Fibroblast of villous mesenchyme (primary cell): ENCODE measurements at regions not wholly inside any gene's neighbourhood (a gene's known extent, or its start where the extent isn't known, plus 50 kb on each side); places are given as distances from the start of the nearest gene placed in this dataset.

Source experiments
- DNase-seq: peaks from one replicate; pipeline ENCODE4 v3.0.0-alpha.2; 2010; ENCODE audit warnings: low read depth
- H3K4me3 ChIP-seq: 2 replicates; pipeline ENCODE4 v1.5.1; 2011; ENCODE audit warnings: low read depth, mild to moderate bottlenecking, low read length
- CTCF ChIP-seq: IDR thresholded peaks from 2 replicates; pipeline ENCODE4 v1.5.1; 2012; ENCODE audit warnings: low read depth, mild to moderate bottlenecking, low read length; ENCODE audit not compliant: insufficient read depth

DNA sequence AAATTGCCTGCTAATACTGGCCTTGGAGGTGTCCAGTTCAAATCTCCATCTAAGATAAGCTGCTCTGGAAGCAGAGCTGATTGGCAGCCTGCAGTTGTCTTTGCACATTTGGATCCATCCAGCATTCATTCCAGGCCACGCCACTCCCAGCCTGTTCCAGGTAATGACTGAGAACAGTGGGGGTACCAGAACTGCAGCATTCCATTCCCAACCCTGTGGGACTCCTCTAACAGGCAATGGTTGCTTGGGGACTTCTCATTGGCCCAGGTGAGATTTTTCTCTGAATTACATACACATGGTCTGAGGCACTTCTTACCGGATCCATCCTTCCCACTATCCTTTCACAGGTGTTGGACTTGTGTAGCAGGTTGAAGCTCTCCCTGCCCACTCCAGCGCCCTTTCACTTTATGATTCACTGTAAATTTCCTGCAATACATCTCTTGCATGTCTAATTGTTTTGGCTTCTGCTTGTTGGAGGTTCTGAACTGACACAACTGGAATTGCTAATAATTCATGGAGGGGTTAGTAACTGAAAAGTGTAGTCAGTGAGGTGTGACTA, 206.1 kb upstream of the ZFHX3 start:
- no peak for DNase-seq
- no peak overlapping the region for H3K4me3 ChIP-seq
- no peak for TF ChIP-seq CTCF

- DNase-seq: no peak
- TF ChIP-seq CTCF: no peak
- no peak overlapping the region for H3K4me3 ChIP-seq
Observed at GRCh38 chr16:73252446-73252845, 204.5 kb upstream of the ZFHX3 start.

GRCh38 chr16:73251608-73252007, 203.7 kb upstream of the ZFHX3 start:
- H3K4me3 ChIP-seq: no peak overlapping the region
- DNase-seq: no peak
- no peak for TF ChIP-seq CTCF

GRCh38 chr16:73248316-73248715, 200.4 kb upstream of the ZFHX3 start:
- no peak overlapping the region for H3K4me3 ChIP-seq
- no peak for DNase-seq
- TF ChIP-seq CTCF: no peak

DNA sequence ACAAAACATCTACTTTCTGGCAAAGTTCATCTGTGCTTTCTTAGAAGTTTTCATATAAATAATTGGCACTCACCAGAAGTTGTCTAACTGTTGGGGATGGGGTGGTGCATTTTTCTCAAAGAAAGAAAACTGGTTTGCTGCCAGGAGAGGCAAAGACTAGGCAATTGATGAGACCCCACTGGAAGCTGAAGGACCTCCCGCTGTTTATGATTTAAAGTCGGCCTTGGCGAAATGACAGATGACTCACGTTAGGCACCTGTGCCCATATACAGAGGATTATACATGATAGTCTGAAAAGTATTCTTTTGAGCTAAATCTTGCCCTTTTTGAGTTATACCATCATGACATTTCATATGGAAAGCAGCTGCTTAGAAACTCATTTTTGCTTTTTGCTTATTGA, 193.0 kb upstream of the ZFHX3 start:
- DNase-seq: no peak
- TF ChIP-seq CTCF: no peak
- no peak overlapping the region for H3K4me3 ChIP-seq

DNA sequence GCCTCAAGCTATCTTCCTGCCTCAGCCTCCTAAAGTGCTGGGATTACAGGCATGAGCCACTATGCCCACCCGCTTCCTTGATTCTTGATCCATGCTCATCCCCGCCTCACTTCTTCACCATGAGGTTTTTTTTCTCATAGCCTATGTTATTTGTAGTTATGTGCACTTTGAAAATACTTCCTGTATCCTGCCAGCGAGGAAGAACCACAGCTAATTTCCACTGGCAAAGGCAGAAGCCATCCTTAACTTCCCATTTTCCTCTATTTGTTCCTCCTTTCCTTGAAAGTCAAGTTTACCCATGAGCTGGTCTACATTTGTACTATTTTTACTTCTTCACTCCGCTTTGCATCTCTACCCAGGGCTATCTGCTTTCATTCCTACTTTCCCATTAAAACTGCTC, 189.7 kb upstream of the ZFHX3 start:
- H3K4me3 ChIP-seq: no peak overlapping the region
- no peak for DNase-seq
- no peak for TF ChIP-seq CTCF

GRCh38 chr16:73234496-73234895, 186.6 kb upstream of the ZFHX3 start:
- H3K4me3 ChIP-seq: no peak overlapping the region
- DNase-seq: no peak
- TF ChIP-seq CTCF: no peak
